Brain microvascular endothelial cell (primary cell): ENCODE measurements at regions not wholly inside any gene's neighbourhood (a gene's known extent, or its start where the extent isn't known, plus 50 kb on each side); places are given as distances from the start of the nearest gene placed in this dataset.

ENCODE experiments used
- DNase-seq: peaks from one replicate; pipeline ENCODE4 v3.0.0-alpha.2; 2020
- H3K27ac ChIP-seq: fragments of 250-450 bp; sonication (Bioruptor Pico); 2 replicates; pipeline ENCODE4 v1.5.1; 2020; ENCODE audit warnings: mild to moderate bottlenecking, moderate library complexity
- H3K27me3 ChIP-seq: fragments of 250-450 bp; sonication (Bioruptor Pico); replicated peaks from 2 replicates; pipeline ENCODE4 v1.5.1; 2020; ENCODE audit warnings: mild to moderate bottlenecking
- H3K36me3 ChIP-seq: fragments of 250-450 bp; sonication (Bioruptor Pico); replicated peaks from 2 replicates; pipeline ENCODE4 v1.5.1; 2020; ENCODE audit warnings: mild to moderate bottlenecking
- H3K4me3 ChIP-seq: 2 replicates; pipeline ENCODE4 v1.5.1; 2011; ENCODE audit warnings: low read depth, mild to moderate bottlenecking, control low read depth, low read length, moderate library complexity
- in situ Hi-C: cut with HindIII; loops from 2 replicates; pipeline ENCODE4 v1.10.0; 2017; ENCODE audit warnings: low sequenced_read_pairs, low pct_ligation_motif_present
- TF ChIP-seq, protein P1 (sequence below): IDR thresholded peaks from 2 replicates; pipeline ENCODE4 v1.5.1; 2011; ENCODE audit warnings: low read depth, mild to moderate bottlenecking, moderate library complexity, low read length, control low read depth, inconsistent platforms; ENCODE audit errors: missing control alignments

DNA sequence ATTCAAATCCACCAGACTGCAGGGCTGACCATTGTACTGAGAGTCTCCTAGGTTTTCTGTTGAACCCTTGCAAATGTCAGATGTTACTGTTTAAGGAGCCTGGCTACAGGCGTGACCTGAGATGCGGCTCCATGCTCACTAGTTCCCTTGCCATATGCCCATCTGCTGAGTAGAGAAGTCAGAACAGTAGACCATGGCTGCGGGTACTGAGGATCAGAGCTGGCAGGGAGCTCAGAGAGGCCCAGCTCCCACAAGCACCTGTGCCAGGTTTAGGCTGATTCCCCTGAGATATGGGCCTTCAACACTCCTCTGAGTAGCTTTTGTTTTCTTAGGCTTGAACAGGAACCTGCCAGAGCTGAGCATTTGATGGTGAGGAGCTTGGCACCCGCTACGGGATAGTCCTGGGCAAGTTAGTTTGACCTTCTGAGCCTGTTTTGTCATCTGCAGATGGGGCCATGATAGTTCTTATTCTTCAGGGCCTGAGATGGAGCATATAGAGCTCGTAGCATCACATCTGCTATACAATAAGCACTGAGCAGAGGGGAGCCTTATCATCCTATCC is 83.7 kb downstream of the BOD1 start:
- no peaks in the 10 kb centered on the region for H3K36me3 ChIP-seq
- TF ChIP-seq, protein P1, sequence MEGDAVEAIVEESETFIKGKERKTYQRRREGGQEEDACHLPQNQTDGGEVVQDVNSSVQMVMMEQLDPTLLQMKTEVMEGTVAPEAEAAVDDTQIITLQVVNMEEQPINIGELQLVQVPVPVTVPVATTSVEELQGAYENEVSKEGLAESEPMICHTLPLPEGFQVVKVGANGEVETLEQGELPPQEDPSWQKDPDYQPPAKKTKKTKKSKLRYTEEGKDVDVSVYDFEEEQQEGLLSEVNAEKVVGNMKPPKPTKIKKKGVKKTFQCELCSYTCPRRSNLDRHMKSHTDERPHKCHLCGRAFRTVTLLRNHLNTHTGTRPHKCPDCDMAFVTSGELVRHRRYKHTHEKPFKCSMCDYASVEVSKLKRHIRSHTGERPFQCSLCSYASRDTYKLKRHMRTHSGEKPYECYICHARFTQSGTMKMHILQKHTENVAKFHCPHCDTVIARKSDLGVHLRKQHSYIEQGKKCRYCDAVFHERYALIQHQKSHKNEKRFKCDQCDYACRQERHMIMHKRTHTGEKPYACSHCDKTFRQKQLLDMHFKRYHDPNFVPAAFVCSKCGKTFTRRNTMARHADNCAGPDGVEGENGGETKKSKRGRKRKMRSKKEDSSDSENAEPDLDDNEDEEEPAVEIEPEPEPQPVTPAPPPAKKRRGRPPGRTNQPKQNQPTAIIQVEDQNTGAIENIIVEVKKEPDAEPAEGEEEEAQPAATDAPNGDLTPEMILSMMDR = no peak
- in situ Hi-C loops = no loop called here
- H3K4me3 ChIP-seq = no peak overlapping the region
- H3K27me3 ChIP-seq = no peaks in the 10 kb centered on the region
- no peak for DNase-seq
- H3K27ac ChIP-seq = no peak overlapping the region

- no peak overlapping the region for H3K27ac ChIP-seq
- TF ChIP-seq, protein P1 = no peak
- no peaks in the 10 kb centered on the region for H3K27me3 ChIP-seq
- H3K36me3 ChIP-seq = no peaks in the 10 kb centered on the region
- DNase-seq = no peak
- in situ Hi-C loops = no loop called here
- H3K4me3 ChIP-seq = no peak overlapping the region
Measured at GRCh38 chr5:173531863-173532262, 84.6 kb downstream of the BOD1 start.

GRCh38 chr5:173530547-173530946 is 85.9 kb downstream of the BOD1 start:
- no peak for DNase-seq
- in situ Hi-C loops = no loop called here

GRCh38 chr5:173529861-173530260 is 86.6 kb downstream of the BOD1 start:
- DNase-seq = no peak
- Histone ChIP-seq H3K27me3 (no peaks in the 10 kb centered on the region), H3K4me3 (no peak overlapping the region), H3K36me3 (no peaks in the 10 kb centered on the region), H3K27ac (no peak overlapping the region)
- TF ChIP-seq, protein P1 = no peak
- in situ Hi-C loops = no loop called here

More at GRCh38 chr5:173530547-173530946, 85.9 kb downstream of the BOD1 start:
- Histone ChIP-seq H3K27ac (no peak overlapping the region), H3K36me3 (no peaks in the 10 kb centered on the region), H3K4me3 (no peak overlapping the region), H3K27me3 (no peaks in the 10 kb centered on the region)
- TF ChIP-seq, protein P1 = peak; percentile 59

GRCh38 chr5:173527671-173528070 is 88.8 kb downstream of the BOD1 start:
- H3K36me3 ChIP-seq = no peaks in the 10 kb centered on the region
- DNase-seq = no peak
- in situ Hi-C loops = no loop called here
- TF ChIP-seq, protein P1 = no peak
- H3K4me3 ChIP-seq = no peak overlapping the region
- H3K27ac ChIP-seq = no peak overlapping the region
- H3K27me3 ChIP-seq = no peaks in the 10 kb centered on the region

GRCh38 chr5:173524136-173524535 is 92.3 kb downstream of the BOD1 start:
- H3K4me3 ChIP-seq = no peak overlapping the region
- DNase-seq = no peak
- in situ Hi-C loops = no loop called here
- no peaks in the 10 kb centered on the region for H3K36me3 ChIP-seq
- H3K27ac ChIP-seq = no peak overlapping the region
- TF ChIP-seq, protein P1 = no peak
- no peaks in the 10 kb centered on the region for H3K27me3 ChIP-seq
